NCI-H2107 treated with DMSO at 0.1 percent for 48 hours (cell line): ENCODE measurements at regions not wholly inside any gene's neighbourhood (a gene's known extent, or its start where the extent isn't known, plus 50 kb on each side); places are given as distances from the start of the nearest gene placed in this dataset.

Experiments
- DNase-seq: peaks from one replicate; lab custom pipeline; 2025; ENCODE audit not compliant: unreplicated experiment; lab: John Stamatoyannopoulos, UW

DNA sequence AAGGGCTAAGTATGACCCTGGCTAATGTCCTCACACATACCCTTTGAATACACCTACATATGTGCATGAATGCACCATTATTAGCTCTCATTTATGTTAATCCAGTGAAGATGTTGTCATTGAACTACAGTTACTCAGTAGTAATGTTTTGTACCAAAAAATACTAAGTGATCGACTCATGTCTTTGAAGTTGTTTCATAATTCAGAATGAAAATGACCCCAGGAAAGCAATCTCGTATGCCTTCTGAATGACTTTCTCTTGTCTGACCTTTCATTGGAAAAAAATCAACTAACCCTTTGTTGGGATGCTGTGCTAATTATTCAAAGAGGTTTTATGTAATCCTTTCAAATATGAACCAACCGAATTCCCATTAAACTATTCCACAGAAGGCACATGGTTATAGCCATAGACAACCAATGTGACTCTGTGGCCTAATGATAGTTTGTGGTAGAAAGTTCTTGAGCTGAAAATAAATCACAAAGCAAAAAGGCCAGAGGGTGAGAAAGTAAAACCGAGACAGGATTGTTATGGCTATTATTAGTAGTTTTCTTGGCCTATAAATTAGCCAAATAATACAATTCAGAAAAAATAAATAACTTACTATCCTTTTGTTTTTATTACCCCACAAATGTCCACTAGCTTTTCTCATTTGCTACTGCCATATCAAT is 86.8 kb upstream of the STARD13 start:
- no peak for DNase-seq

DNA sequence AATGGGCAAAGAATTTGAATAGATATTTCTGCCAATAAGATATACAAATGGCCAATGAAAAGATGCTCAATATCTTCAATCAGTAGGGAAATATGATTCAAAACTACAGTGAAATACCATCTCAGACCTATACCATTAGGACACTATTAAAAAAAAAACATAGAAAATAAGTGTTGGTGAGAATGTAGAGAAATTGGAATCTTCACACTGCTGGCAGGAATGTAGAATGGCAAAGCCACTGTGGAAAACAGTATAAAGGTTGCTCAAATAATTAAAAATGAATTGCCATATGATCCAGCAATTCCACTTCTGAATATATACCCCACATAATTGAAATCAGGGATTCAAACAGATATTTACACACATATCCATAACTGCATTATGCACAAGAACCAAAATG is 88.1 kb upstream of the STARD13 start:
- no peak for DNase-seq

DNA sequence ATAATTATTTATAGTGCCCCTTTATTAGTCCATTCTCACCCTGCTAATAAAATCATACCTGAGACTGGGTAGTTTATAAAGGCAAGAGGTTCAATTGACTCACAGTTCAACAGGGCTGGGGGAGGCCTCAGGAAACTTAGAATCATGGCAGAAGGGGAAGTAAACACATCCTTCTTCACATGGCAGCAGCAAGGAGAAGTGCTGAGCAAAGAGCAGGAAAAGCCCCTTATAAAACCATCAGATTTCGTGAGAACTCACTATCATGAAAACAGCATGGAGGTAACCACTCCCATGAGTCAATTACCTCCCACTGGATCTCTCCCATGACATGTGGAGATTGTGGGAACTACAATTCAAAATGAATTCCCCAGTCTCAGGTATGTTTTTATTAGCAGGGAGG is 89.9 kb upstream of the STARD13 start:
- DNase-seq, result no peak

DNA sequence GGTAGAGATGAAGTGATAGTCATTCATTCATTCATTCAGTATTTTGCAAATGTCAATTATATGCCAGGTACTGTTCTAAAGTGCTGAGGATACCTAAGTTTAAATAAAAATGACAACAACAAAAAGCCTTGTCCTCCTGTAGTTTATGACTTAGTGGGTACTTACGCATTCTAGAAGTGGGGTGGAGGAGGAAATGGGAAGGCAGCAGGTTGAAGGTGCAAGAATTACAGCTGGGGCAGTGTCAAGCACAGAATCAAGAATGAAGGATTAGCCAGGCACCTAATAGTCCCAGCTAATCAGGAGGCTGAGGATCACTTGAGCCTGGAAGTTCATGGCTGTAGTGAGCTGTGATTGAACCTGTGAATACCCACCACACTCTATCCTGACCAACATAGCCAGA is 90.7 kb upstream of the STARD13 start:
- no peak for DNase-seq

DNA sequence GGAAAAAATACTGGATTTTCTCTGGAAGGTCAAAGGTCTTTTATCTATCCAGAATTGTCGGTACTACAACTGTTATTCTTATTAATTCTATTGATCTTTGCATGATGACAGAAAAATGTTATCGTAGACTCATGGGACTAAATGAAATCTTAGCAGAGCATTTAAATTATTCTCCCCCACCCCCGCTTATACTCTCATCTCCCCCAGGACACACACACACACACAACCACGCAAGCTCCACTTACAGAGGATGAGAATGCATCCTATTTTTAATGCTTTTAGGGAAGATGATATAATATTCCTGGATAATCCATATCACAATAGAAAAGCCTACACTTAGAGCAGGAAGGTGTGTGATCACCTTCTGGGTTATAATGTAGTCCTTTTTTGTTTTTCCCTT is 91.9 kb upstream of the STARD13 start:
- DNase-seq, result no peak

DNA sequence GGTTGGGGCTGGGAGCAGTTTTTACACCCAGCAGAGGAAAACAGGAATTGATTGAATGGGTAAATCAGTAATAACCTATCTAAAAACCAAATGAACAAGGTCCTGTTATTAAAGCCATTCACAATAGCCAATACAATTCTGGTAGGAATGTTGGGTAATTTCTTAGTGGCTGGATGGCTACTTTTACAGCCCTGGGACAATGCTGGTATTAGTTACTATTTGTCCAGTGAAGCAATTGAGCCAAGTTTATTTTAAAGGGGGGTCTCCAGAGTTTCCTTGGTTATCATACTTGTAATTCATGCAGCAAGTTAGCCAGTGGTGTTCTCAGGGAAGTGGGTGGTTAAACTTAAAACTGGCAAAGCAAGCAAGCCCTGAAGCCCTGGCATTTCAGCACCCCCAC is 92.3 kb upstream of the STARD13 start:
- DNase-seq, result no peak

DNA sequence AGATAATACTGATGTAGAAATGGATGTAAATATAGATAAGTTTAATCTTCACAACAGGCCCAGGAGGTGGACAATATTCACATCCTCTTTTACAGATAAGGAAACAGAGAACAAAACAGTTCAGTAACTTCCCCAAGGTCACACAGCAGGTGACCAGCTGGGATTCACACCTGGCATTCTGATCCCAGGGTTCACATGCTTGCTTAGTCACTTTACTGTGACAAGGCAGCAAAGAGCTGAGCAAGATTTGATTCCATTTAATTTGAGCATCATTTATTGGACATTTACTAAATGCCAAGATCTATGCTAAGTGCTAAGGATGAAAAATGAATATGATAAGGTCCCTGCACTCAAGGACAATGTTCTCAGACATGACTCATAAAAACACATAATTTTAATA is 94.1 kb upstream of the STARD13 start:
- no peak for DNase-seq

DNA sequence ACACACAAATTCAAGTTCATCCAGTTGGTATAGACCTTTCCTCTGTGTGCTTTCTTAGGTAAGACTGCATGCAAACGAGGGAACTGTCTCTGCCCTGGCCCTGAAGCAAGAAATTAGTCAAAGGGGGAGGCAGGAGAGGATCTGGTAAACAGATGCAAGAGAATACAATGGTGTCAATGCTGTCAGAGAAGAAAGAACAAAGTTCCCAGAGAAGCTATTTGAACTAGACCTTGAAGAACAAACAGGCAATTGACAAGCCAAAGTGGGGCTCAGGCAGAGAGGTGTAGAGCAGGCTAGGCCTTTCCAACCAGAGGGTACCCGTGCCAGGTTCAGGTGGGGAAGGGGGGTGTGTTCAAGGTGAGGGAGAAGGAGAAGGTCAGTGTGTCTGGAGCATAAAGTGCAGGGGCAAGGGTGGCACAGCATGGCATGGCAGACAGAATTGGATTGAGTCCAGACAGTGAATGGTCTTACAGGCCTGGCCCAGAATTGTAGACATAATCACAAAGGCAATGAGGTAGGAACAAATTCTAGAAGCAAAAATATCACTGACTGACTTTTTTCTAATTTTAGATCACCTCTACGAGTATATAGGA is 95.0 kb upstream of the STARD13 start:
- no peak for DNase-seq

DNA sequence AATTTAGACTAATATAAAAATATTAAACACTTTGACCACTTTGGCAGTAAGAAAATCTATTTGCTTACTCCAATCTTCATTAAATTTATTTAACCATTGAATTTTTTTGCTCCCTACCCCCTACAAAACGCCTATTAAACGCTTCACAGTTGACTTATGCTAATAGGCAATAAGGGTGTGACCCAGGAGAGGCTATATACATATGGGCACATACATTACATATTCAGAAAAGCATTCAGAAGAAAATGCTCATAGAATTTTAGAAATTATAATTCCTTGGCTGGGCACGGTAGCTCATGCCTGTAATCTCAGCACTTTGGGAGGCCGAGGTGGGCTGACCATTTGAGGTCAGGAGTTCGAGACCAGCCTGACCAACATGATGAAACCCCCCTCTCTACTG is 95.6 kb upstream of the STARD13 start:
- DNase-seq, result no peak

DNA sequence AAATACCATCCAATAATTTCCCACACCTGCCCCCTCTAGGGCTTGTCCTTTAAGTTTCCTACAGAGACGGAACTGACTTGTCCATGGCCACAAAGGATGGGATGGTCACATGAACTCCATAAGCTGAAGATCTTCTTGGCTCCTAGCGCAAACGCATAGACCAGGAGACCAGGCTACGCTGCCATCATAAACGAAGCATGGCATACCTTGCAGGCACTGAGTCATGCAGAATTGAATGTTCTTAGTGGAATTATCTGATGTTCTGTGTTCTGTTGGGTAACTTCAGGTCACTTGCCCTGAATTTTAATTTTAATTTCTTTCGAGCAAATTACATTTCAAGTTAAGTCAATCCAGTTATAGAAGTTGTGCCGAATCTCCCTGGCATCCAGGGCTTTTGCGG is 96.4 kb upstream of the STARD13 start:
- no peak for DNase-seq

DNA sequence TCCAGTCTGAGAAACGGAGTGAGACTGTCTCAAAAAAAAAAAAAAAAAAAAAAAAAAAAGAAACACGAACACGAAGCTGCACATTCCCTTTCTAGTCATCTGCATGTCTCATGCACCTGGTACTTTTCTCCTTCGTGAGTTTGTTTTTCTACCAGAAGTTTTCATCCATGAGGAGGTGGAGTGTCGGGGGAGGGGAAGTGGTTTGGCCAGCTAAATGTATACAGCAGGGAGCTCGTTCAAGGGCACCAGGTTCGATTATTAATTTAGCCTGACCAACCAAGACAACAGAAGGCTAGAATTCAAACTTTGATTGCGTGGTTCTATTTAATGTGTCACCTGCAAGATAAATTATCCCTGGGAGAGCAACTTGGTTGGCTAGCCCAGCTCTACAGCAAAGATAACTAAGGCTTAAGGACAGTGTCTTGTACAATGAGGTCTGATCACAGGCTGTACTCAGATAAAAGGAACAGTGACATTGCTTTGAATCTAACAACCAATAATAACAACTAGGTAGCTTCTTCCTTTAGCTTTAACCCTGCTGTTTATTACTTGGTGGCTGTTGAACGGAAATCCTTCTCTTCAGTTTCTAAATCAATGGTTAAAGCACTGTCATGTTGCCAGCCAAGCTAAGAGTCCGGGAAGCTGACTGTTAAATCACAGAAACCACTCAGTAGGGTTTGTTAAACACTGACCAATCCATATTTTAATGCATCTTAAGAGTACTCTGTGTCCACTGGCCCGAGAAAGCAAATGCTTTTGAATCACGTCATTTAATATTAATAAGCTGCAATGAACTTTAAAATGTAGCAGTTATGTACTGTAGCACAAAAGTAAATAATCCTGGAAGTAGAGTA is 98.4 kb upstream of the STARD13 start:
- no peak for DNase-seq

DNA sequence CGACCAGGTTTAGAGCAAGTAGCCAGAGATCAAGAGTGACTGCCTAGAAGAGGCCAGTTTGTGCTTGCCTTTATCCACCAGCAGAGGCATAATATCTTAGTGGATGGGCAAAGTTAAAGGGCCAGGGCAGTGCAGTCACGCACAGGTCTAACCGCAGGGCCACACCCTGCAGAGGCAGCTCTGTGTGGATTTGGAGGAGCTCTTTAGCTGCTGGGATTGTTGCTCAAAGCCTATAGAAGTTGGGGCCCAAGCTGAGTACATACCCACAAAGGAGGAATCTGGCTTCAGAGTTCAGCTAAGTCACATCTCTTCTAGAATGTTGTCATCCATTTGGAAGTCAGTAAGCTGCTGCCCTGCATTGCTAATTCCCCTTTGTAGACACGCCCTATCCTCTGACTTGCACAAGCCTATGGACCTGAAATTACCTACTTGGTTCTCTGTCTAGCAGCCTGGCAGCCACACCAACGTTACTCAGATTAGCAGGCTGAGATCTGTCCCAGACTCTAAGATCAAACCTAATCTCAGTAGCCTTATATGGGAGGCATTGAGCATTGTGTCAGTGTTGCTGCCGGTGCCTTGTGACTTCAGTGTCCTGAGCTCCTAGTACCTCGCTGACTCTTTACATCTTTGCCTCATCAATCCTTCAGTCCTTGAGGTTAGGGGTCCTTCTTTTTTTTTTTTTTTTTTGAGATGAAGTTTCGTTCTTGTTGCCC is 102.9 kb upstream of the STARD13 start:
- DNase-seq, result no peak

DNA sequence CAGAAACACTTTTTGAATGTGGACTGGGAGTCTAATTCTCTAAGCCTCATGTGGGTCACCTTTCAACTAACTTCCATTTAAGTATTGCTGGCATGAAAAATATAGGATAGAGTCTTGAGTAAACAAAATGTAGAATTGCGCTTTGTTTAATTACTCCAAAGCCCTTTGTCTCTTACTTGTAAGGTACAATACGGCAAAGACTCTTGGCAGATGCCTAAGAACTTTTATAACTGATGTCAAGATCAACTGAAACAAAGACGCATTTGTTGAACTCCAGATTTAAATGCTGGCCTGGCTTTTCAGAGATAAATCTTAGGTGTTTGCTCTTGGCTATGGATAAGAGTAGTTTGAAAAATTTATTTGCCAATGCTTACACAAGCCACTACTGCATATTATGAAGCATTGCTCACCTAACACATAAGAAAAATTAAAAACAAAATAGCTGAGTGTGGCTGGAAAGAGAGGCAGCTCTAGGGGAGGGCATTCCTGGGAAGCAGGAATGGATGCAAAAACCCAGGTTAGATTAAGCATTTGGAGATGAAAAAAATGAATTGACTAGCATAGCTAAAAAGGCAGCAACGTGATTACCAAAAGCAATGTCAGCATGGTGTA is 107.3 kb upstream of the STARD13 start:
- no peak for DNase-seq

DNA sequence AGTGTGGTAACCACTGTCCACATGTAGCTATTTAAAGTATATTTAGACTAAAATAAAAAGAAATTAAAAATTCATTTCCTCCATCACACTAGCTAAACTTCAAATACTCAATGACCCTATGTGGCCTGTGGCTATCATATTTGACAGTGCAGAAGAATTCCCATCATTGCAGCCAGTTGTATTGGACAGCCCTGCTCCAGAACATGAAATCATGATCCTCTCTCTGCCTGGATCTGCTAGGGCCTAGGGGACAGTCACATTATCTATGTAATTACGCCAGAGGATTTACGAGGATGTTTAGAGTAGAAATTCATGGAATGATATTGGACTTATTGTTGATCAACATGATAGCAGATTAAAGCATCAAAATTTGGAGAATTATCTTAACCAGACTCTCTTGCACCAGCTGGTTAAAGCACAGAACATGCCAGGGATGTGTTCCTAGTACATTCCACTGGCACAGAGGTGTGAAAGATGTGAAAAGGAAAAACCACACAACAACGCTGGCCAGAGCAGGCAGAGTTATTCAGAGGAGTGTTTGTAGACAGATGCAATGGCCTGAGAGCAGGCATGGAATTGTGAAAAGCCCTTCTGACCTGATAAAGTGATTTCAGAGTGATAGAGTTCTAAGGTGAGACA is 108.9 kb upstream of the STARD13 start:
- no peak for DNase-seq

DNA sequence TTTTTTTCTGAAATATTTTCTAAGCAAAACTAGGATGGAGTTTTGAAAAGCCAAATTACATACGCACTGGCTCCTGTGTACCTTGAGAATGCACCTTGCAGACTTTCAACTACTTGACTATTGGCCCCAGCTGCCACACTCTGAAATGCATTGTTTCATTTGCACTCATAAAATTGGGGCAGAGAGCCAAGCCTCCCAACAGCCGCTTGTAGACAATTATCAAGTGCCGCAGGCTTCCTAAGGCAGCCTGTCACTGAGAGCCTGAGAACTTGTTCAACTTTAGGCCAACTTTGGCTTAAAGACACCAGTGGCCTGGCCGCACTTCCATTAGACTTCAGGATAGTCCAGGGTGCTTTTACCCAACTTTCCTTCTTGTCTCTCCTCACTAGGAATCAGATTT is 115.7 kb upstream of the STARD13 start:
- peak; percentile 42 for DNase-seq

DNA sequence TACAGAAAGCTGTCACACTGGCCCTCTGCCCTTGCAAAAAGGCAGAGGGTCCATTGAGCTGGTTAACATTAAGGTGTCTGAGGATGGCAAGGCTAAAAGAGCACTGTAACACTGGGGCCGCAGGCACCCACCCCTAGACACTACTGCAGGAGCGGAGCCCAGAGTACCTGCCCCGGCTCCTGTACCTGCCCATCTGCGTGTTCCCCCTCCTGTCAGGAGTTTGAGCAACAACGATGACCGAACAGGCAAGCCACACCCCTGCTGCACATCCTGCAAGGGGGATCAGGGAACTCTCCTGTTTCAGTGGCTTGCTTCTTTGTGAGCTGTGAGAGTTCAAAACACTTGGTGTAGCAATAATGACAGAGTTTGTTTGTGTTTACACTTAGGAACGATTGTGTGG is 117.4 kb upstream of the STARD13 start:
- DNase-seq, result no peak

DNA sequence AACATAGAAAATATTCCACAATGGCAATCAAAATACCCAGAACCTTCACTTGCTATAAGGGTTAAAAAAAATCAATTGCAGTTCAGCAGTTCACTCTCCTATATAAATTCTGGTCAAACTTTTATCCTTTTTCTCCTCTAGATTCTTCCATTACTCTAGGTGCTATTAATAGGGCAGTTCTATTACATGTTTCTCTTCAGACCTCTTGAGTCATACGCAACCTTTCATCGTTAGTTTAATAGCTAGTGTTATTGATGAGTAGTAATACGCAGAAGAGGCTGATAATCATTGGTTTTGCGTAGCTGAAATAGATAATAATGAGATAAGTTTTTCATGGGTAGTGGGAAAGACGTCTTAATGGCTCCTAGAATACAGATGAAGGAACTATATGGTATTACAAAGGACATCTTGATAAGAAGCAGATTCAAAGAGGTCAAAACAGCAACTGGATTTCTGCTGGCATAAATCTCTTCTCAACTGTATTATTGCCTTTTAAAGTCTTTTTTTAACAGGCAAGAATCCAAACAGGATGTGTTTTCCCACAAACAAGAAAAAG is 118.3 kb upstream of the STARD13 start:
- DNase-seq, result no peak

DNA sequence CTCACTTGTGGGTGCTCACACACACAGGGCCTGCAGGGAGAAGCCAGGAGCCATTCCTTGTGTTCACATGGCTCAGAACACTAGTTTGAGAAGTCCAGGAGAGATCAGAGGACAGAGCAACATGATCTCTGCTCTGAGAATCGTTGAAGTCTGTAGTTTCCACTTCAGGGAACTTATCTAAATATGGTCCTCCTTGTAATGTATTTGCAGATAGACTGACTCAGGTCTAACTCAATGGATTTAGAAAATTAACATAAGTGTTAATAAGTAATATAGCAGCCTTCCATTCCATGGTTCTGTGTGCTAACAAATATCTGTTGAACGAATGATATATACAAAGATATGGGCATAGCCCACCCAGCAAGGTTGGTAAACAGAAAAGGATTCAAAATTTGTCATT is 119.8 kb upstream of the STARD13 start:
- no peak for DNase-seq

DNA sequence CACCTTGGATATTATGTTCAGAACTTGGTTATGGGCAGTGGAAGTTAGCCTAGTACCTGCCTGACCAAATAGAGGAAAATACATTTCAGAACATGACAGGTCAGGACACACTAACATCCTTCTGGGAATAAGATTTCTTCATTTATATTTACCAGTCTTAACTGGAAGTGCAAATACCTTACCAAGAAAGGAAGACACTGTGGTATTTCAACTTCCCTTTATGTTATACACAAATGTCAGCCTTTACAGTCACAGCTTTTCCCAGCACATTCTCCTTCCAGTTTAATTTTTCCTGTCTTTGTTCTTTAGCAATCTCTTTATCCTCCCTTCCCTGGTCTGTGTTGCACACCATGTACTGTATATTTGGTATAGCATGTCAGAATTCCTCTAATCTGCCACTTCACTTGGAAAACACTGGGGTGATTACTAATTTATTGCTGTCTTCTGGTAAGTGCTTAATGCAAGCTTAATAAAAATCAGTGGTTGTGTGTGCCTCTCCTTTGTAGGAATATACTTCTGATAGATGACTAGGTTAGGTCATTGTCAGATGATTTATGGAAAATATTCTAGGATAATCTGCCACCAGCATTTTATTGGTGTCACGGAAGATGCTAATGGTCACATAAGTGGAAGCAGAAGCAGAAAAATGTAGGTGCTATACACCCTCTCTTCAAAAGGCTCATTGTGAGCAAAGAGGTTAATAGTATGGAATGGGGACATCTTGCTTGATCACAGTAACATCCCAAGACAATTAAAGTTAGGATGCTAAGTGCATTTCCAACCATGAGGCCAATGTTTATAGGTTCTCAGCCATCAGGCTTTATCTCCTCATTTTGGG is 124.3 kb upstream of the STARD13 start:
- no peak for DNase-seq

DNA sequence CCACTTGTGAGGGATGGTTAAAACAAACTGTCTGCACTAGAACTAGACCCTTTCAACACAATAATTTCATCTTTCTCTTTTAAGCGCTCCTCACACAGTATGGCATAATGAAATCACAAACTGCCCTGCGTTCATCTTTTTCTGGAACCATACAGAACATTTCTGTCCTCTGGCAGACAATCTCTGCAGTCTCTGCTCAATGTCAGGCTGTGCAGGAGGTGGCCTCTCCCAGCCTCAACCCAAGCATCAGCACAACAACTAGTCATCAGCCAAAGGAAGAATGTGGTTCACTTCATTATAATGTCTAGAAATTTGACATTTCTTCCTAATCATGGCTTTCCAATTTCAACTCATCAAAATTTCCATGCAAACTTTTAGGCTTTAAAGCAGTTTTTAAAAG is 125.1 kb upstream of the STARD13 start:
- no peak for DNase-seq
